SK-N-SH (cell line): ENCODE measurements at regions not wholly inside any gene's neighbourhood (a gene's known extent, or its start where the extent isn't known, plus 50 kb on each side); places are given as distances from the start of the nearest gene placed in this dataset.

ENCODE experiments used
- CHD2 ChIP-seq: fragments of 150-350 bp; IDR thresholded peaks from 2 replicates; pipeline ENCODE4 v1.6.1; 2018; ENCODE audit warnings: low read length; ENCODE audit not compliant: partially characterized antibody
- CTCF ChIP-seq: fragments of 200-600 bp; sonication (generic); IDR thresholded peaks from 2 replicates; pipeline ENCODE4 v1.6.1; 2017; ENCODE audit warnings: antibody characterized with exemption, mild to moderate bottlenecking, moderate library complexity
- EP300 ChIP-seq, 2 experiments: IDR thresholded peaks; 2 replicates each; pipeline versions ENCODE4 v1.4.0 to v1.6.1; 2012; ENCODE audit warnings: borderline replicate concordance in 1 of 2, low read depth in 1 of 2, low read length in 1 of 2
- FOXM1 ChIP-seq: IDR thresholded peaks from 2 replicates; pipeline ENCODE4 v1.4.0; 2012; ENCODE audit warnings: low read depth, mild to moderate bottlenecking
- JUND ChIP-seq: IDR thresholded peaks from 2 replicates; pipeline ENCODE4 v1.4.0; 2012
- MXI1 ChIP-seq: IDR thresholded peaks from 2 replicates; pipeline ENCODE4 v1.6.1; 2012; ENCODE audit warnings: mild to moderate bottlenecking, low read depth, low read length, improper control_type of control experiment
- POLR2AphosphoS5 ChIP-seq: IDR thresholded peaks from 2 replicates; pipeline ENCODE4 v1.6.1; 2012; ENCODE audit warnings: low read depth, low read length
- RAD21 ChIP-seq: IDR thresholded peaks from 2 replicates; pipeline ENCODE4 v1.6.1; 2012; ENCODE audit warnings: mild to moderate bottlenecking, low read length
- RCOR1 ChIP-seq: fragments of 150-350 bp; IDR thresholded peaks from 2 replicates; pipeline ENCODE4 v1.6.1; 2017; ENCODE audit warnings: antibody characterized with exemption, low read length
- REST ChIP-seq: IDR thresholded peaks from 2 replicates; pipeline ENCODE4 v1.6.1; 2012; ENCODE audit warnings: mild to moderate bottlenecking, low read depth, low read length, moderate library complexity
- TAF1 ChIP-seq: IDR thresholded peaks from 2 replicates; pipeline ENCODE4 v1.6.1; 2012; ENCODE audit warnings: low read depth, mild to moderate bottlenecking, low read length, moderate library complexity, borderline replicate concordance
- TCF12 ChIP-seq: IDR thresholded peaks from 2 replicates; pipeline ENCODE4 v1.4.0; 2012
- YY1 ChIP-seq: IDR thresholded peaks from 2 replicates; pipeline ENCODE4 v1.4.0; 2012; ENCODE audit warnings: low read depth, mild to moderate bottlenecking

GRCh38 chr16:6726621-6727020 lies 606.0 kb upstream of the RBFOX1 start:
- no peak for TF ChIP-seq RCOR1
- TF ChIP-seq CHD2 = no peak
- TF ChIP-seq FOXM1 = no peak
- TF ChIP-seq EP300 (IDR thresholded peaks at IDR 0.05; ENCODE audit: borderline replicate concordance in 1 of 2, low read depth in 1 of 2, low read length in 1 of 2) = no peak
- TF ChIP-seq REST = no peak
- TF ChIP-seq POLR2AphosphoS5 = no peak
- TF ChIP-seq MXI1 = no peak
- no peak for TF ChIP-seq YY1
- TF ChIP-seq CTCF = no peak
- TF ChIP-seq TCF12 = no peak
- TF ChIP-seq JUND = no peak
- no peak for TF ChIP-seq TAF1
- no peak for TF ChIP-seq RAD21
